NCI-H187 (cell line): ENCODE measurements at regions not wholly inside any gene's neighbourhood (a gene's known extent, or its start where the extent isn't known, plus 50 kb on each side); places are given as distances from the start of the nearest gene placed in this dataset.

Experiments
- DNase-seq, 2 experiments: peaks; one replicate each; lab custom pipeline; 2025; lab: John Stamatoyannopoulos, UW

DNA sequence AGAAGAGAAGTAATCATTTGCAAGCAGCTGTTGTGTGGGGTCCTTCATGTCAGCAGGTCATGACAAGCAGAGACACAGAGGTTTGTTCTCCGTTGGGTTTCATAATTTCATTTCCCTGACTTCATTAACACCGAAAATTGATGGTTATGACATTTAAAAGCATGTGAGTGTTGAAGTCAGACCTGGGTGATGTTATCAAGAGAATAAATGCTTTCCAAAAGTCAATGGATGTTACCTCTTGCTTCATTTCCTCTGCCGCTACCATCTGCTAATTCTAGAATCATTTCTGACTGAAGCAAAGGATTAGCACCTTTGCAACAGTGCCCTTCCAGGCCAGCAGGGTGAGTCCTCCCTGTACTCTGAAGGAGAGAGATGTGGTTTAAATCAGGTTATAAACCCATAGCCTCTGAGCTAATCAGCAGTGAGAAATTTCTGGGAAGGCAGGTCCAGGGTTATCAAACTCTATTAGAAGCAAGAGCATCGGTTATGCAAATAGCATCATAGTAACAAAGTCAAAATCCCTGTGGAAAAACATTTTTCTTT, 446.2 kb downstream of the PIK3C3 start:
- DNase-seq: no peak

- DNase-seq: no peak
These were observed 449.1 kb downstream of the PIK3C3 start for GRCh38 chr18:42404151-42404550.

DNA sequence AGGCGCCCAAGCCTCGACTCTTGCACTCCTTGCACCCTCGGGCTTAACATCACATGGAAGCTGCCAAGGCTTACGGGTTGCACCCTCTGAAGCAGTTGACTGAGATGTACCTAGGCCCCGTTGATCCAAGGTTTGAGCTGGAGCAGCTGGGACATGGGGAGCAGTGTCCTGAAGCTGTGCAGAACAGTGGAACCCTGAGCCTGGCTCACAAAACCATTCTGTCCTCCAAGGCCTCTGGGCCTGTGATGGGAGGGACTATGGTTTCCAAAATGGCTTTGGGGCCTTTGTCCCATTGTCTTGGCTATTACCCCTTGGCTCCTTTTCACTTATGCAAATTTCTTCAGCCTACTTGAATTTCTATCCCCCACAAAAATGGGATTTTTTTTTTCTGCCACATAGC, 454.0 kb downstream of the PIK3C3 start:
- no peak for DNase-seq

- no peak for DNase-seq
These were observed 457.2 kb downstream of the PIK3C3 start for GRCh38 chr18:42412281-42412680.

- DNase-seq: no peak
These were observed 457.9 kb downstream of the PIK3C3 start for GRCh38 chr18:42412896-42413295.

- no peak for DNase-seq
These were observed 458.8 kb downstream of the PIK3C3 start for GRCh38 chr18:42413870-42414269.

DNA sequence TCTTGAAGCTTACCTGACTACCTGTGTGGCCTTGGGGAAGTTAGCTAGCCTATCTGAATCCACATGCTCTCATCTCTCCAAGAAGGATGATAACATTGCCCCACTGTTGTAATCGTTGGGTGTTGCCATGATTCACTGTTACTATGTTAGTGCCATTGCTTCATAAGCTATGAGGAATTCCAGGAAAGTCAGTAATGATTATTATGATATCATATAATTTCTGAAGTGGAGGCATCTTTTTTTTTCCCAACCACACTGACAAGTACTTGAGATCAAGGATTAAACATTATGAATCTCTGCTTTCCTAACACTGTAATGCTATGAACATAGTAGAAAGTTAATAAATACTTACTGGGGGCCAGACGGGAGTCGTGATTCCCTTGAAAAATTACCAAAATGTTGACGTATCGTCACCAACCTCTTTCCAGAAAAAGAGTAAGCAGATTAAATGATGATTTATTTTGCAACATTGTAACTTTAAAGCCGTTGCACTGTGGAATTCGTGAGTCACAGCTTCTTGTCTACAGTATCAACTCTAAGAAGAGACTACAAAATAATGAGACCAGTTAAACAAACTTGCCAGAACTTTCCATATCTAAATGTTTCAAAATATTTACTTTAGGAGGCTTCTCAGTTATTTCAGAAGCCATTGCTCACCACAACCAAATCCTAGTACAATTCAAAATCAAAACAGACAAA, 459.9 kb downstream of the PIK3C3 start:
- DNase-seq: no peak

DNA sequence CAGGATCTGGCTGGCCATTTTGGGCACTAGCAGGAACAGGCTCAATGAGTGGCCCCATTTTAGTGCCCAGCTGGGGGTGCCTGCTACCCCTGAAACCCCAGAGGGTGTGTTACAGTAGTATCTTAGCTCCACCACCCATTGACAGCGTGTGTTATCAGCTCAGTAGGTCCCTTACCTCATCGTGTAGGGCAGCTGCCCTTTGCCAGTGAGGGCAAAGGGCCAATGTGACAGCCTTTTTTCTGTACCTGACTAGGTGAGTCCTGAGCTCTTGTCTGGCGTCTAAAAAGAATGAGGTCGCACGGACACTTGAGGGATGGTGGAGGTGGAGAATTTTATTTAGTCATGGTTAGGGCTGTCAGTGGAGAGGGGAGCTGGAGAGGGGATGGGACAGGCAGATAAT, 462.2 kb downstream of the PIK3C3 start:
- no peak for DNase-seq

DNA sequence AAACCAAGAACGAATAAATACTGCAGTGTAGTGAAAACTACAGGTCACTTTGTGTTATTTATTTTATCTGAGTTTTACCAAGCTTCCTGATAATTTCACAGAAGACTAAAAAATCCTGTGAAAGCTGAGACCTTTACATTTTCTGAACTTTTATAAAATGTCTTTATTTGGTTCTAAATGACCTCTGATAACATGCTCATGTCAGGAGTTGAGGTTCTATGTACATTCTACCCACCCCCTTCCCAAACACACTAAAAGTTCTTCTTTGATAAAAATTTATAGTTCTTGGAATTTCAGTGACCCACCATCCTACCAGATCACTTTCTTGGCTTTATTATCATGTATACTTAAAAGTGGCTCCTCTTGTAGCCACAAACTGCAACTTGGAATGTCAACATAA, 463.1 kb downstream of the PIK3C3 start:
- DNase-seq: no peak

- no peak for DNase-seq
These were observed 470.0 kb downstream of the PIK3C3 start for GRCh38 chr18:42425025-42425424.

- DNase-seq: no peak
These were observed 471.5 kb downstream of the PIK3C3 start for GRCh38 chr18:42426496-42427015.

- no peak for DNase-seq
These were observed 474.2 kb downstream of the PIK3C3 start for GRCh38 chr18:42429196-42429595.

DNA sequence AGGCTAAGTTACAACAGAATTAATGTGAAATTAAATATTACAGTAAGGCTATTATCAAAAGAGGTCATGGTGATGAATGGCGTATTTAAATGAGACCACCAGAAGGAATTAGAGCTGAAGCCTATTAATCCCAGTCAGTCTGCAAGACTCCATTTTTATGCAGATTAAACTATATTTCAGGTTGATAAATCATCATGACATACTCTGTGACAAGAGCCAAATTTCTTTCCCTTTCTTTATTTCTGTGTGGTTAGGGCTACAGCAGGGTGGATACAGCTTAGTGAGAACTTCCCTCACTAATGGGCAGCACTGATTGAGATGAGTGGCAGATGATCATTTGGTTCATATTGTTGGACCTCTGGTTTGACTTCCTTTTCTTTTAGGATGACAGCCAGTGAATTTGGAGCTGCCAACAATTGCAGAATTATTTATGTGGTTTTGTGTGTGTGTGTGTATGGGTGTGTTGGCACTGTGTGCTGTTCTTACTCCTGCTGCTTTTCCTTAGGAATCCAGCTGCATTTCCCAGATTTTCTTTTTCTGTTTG, 481.3 kb downstream of the PIK3C3 start:
- DNase-seq: no peak

DNA sequence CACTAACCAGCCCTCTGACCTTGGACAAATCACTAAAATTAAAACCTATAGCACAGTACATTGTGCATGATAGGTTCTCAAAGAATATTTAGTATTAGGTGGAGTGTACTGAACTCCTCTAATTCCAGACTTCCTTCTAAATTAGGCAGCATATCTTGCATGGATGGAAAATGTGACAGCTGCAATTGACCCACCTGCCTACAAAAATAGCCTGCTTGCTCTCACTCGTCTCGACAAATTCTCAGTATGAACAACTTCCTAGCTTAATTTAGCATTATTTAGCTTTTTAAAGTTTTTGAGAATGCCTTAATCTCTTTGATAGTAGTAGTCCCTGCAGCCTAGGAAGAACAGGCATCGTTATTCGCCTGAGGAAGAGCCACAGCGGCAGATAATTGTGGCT, 482.0 kb downstream of the PIK3C3 start:
- no peak for DNase-seq

DNA sequence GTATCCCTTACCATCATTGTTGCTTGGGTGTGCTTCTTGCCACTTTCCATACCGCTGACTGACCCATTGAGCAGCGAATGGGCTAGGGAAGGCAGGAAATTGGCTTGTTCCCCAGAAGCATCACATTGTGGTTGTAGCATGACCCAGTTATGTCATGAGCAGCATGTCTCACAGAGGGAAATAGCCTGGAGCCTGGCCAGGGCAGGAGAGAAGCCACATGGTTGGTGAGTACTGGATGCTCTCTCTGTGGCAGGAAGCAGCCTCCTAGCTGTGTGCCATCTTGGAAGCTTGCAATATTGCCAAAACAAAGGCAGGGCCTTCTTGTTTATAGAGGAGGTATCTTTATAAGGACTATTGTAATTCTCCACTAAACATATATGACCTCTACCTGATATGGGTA, 482.6 kb downstream of the PIK3C3 start:
- DNase-seq: no peak

- DNase-seq: no peak
These were observed 487.6 kb downstream of the PIK3C3 start for GRCh38 chr18:42442656-42443055.

DNA sequence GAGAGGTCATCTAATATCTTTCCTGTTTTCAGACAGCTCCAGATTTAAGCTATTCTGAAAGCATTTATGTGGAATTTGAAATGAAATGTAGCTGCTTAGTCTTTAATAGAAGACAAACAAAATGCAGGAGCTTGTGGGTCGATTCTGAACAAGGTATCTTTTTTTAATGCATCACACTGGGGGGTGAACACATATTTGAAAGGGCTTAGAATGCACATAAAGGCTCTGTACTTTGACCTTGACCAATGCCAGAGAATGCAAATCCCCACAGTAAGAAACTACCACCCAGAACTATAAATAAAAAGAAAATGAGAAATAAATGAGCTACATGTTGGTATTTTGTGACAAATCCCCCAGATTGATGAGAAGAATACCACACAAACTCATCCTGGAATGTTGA, 489.3 kb downstream of the PIK3C3 start:
- DNase-seq: no peak

- no peak for DNase-seq
These were observed 490.3 kb downstream of the PIK3C3 start for GRCh38 chr18:42445359-42445758.

DNA sequence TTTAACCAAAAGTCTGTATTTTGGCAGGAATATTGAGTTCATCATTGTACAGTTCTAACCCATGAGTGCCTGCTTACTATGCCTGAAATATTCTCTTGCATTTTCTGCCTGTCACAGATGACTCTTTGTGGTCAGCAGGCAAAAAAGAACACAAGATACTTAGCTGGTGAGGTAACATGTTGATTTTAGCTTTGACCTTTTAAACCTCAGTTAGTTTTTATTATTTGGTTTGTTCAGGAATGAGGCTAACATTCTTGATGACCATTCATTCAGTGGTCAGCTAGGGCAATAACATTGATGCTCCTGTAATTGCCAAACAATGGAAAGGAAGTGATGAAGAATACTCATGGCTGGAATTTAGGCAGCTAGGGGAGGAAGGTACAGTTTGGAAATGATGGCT, 491.2 kb downstream of the PIK3C3 start:
- DNase-seq: no peak

DNA sequence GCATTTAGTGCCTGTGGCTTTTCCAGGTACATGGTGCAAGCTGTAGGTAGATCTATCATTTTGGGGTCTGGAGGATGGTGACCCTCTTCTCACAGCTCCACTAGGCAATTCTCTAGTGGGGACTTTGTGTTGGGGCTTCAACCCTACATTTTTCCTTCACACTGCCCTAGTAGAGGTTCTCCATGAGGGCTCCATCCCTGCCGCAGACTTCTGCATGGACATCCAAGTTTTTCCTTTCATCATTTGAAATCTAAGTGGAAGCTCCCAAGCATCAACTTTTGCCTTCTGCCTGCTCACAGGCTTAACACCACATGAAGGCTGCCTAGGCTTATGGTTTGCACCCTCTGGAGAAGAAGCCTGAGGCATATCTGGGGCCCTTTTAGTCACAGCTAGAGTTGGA, 492.7 kb downstream of the PIK3C3 start:
- DNase-seq: no peak

DNA sequence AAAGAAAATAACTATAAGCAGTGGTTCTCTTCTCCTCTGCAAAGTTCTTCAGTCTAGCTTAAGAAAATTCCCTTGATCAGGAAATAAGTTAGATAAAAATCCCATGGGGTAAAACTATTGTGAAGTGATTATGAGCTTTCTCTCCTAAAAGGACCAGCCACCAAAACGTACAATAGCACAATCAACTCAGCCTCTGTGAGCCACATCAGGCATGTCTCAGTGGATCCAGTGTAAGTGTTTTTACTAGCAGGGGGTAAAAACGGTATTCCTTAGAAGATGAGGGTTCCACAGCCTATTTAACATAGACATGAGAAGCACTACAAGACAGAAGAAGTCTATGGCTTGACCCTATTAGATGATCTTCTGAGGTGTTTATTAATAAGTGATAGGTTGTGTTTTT, 503.2 kb downstream of the PIK3C3 start:
- no peak for DNase-seq

GRCh38 chr18:42459873-42460272, 504.8 kb downstream of the PIK3C3 start:
- no peak for DNase-seq

- no peak for DNase-seq
These were observed 516.9 kb downstream of the PIK3C3 start for GRCh38 chr18:42471885-42472284.

DNA sequence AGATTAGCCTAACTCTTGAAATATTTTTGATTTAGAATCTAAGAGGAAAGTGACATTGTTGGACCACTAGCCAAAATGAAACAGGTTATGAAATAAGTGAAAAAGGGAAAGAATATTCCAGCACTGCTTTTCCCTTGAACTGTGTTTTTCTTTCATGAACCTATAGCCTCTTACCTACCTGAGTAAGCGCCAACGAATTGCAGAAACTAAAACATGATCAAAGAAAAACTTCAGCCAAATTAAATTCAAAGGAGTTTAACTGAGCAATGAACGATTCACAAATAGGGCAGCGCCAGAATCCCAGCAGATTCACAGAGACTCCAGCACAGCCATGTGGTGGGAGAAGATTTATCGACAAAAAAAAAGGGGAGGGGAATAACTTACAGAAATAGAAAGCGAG, 518.6 kb downstream of the PIK3C3 start:
- no peak for DNase-seq
